GM20000 (cell line): ENCODE measurements at regions not wholly inside any gene's neighbourhood (a gene's known extent, or its start where the extent isn't known, plus 50 kb on each side); places are given as distances from the start of the nearest gene placed in this dataset.
"Not testable (repeated sequence)": the region's sequence is repeated elsewhere in the genome, so short reads cannot be mapped to it uniquely, and the experiment has no call there.

ENCODE experiments used
- DNase-seq: peaks from one replicate; pipeline ENCODE4 v3.0.0; 2012; ENCODE audit warnings: low spot score
- CTCF ChIP-seq: IDR thresholded peaks from 2 replicates; pipeline ENCODE4 v1.5.1; 2012; ENCODE audit warnings: mild to moderate bottlenecking, control low read depth; ENCODE audit errors: extremely low read depth, missing control alignments

- TF ChIP-seq CTCF = no peak
- DNase-seq = no peak
Observed at GRCh38 chr6:77292564-77293546, 170.4 kb downstream of the HTR1B start.

GRCh38 chr6:77290798-77291197, 172.5 kb downstream of the HTR1B start:
- no peak for DNase-seq
- no peak for TF ChIP-seq CTCF

- no peak for TF ChIP-seq CTCF
Observed at GRCh38 chr6:77286541-77286940, 176.8 kb downstream of the HTR1B start.

GRCh38 chr6:77273929-77274328, 189.4 kb downstream of the HTR1B start:
- TF ChIP-seq CTCF = no peak
- DNase-seq = no peak

More at GRCh38 chr6:77286541-77286940, 176.8 kb downstream of the HTR1B start:
- no peak for DNase-seq

GRCh38 chr6:77264970-77265369, 198.3 kb downstream of the HTR1B start:
- no peak for DNase-seq
- no peak for TF ChIP-seq CTCF

GRCh38 chr6:77263003-77263402, 200.3 kb downstream of the HTR1B start:
- TF ChIP-seq CTCF = no peak
- DNase-seq = no peak

GRCh38 chr6:77251801-77252200, 211.5 kb downstream of the HTR1B start:
- DNase-seq = not testable (repeated sequence)

- no peak for TF ChIP-seq CTCF
- no peak for DNase-seq
Observed at GRCh38 chr6:77249560-77249959, 213.7 kb downstream of the HTR1B start.
